Endothelial cell (in vitro differentiated cells): ENCODE measurements at regions not wholly inside any gene's neighbourhood (a gene's known extent, or its start where the extent isn't known, plus 50 kb on each side); places are given as distances from the start of the nearest gene placed in this dataset.

Experiments used
- DNase-seq: peaks from one replicate; pipeline ENCODE4 v3.0.0; 2021; ENCODE audit warnings: low spot score
- H3K27ac Mint-ChIP-seq: one replicate; pipeline ENCODE4 v1.8.0; 2021; ENCODE audit warnings: mixed read lengths, inconsistent platforms; ENCODE audit not compliant: unreplicated experiment
- H3K27me3 Mint-ChIP-seq: one replicate; pipeline ENCODE4 v1.8.0; 2021; ENCODE audit warnings: mild to moderate bottlenecking, moderate library complexity, mixed read lengths, inconsistent platforms; ENCODE audit not compliant: unreplicated experiment
- H3K36me3 Mint-ChIP-seq: one replicate; pipeline ENCODE4 v1.8.0; 2021; ENCODE audit warnings: mild to moderate bottlenecking, low read depth, mixed read lengths, inconsistent platforms; ENCODE audit not compliant: unreplicated experiment
- H3K4me1 Mint-ChIP-seq: one replicate; pipeline ENCODE4 v1.8.0; 2021; ENCODE audit warnings: mild to moderate bottlenecking, mixed read lengths, inconsistent platforms; ENCODE audit not compliant: unreplicated experiment
- H3K4me3 Mint-ChIP-seq: one replicate; pipeline ENCODE4 v1.8.0; 2021; ENCODE audit warnings: mild to moderate bottlenecking, mixed read lengths, inconsistent platforms; ENCODE audit not compliant: unreplicated experiment
- H3K9me3 Mint-ChIP-seq: one replicate; pipeline ENCODE4 v1.8.0; 2021; ENCODE audit warnings: mixed read lengths, inconsistent platforms; ENCODE audit not compliant: unreplicated experiment
- TF ChIP-seq, protein P1 (sequence below): fragments of 200-600 bp; sonication (generic); IDR thresholded peaks from one replicate; pipeline ENCODE4 v1.5.0; 2021; ENCODE audit warnings: antibody characterized with exemption; ENCODE audit not compliant: unreplicated experiment

DNA sequence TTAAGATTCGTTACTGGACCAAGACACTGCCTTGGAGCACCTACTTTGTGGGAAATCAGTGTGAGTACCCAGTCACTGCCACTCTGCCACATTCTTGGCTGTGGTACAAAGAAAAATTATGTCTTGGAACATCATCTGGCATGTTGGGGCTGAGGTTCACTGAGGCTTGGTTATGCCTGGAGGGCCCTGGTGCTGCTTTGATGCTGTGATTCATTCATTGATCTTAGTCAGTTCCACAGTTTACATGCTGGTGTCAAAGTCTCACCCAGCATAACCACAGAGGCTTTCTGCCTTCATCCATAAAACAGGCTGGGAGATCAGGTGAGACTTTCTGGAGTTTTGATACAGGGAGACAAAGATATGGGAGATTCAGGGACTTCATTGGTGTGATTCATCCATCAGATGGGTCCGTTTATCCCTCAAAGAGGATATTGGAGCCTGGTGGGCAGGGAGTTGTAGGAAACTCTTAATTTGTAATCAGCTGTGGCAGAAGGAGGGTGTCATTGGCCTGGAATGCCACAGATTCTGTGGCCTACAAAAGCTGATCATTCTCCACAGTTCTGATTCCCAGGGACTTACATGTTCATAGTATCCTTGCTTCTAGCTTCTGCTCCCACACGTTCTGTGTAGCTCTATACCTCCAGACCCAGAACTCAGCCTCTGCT is 322.5 kb downstream of the PMP22 start:
- no peaks in the 10 kb centered on the region for H3K4me1 Mint-ChIP-seq
- H3K36me3 Mint-ChIP-seq = no peaks in the 10 kb centered on the region
- DNase-seq = no peak
- H3K27me3 Mint-ChIP-seq = no peaks in the 10 kb centered on the region
- no peak overlapping the region for H3K4me3 Mint-ChIP-seq
- H3K9me3 Mint-ChIP-seq = no peaks in the 10 kb centered on the region
- no peak overlapping the region for H3K27ac Mint-ChIP-seq
- TF ChIP-seq, protein P1, sequence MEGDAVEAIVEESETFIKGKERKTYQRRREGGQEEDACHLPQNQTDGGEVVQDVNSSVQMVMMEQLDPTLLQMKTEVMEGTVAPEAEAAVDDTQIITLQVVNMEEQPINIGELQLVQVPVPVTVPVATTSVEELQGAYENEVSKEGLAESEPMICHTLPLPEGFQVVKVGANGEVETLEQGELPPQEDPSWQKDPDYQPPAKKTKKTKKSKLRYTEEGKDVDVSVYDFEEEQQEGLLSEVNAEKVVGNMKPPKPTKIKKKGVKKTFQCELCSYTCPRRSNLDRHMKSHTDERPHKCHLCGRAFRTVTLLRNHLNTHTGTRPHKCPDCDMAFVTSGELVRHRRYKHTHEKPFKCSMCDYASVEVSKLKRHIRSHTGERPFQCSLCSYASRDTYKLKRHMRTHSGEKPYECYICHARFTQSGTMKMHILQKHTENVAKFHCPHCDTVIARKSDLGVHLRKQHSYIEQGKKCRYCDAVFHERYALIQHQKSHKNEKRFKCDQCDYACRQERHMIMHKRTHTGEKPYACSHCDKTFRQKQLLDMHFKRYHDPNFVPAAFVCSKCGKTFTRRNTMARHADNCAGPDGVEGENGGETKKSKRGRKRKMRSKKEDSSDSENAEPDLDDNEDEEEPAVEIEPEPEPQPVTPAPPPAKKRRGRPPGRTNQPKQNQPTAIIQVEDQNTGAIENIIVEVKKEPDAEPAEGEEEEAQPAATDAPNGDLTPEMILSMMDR = no peak

DNA sequence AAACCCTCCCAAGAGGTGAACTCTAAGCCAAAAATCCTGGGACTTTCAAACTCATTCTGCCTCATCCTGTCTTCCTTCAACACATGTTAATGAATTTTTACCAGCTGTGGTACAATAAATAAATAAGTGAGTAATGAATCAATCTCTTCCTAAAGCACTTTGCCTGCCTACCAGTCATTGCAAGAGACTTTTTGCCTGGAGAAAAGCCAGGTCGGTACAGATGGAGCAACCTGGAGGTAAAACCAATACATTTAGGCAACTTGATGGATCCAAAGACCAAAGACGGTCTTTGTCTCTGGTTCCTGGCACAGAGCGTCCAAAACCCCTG is 324.2 kb downstream of the PMP22 start:
- DNase-seq = no peak
- Mint-ChIP-seq H3K27me3 (no peaks in the 10 kb centered on the region), H3K27ac (no peak overlapping the region), H3K9me3 (no peaks in the 10 kb centered on the region), H3K4me1 (no peaks in the 10 kb centered on the region), H3K36me3 (no peaks in the 10 kb centered on the region), H3K4me3 (no peak overlapping the region)
- TF ChIP-seq, protein P1 = no peak

DNA sequence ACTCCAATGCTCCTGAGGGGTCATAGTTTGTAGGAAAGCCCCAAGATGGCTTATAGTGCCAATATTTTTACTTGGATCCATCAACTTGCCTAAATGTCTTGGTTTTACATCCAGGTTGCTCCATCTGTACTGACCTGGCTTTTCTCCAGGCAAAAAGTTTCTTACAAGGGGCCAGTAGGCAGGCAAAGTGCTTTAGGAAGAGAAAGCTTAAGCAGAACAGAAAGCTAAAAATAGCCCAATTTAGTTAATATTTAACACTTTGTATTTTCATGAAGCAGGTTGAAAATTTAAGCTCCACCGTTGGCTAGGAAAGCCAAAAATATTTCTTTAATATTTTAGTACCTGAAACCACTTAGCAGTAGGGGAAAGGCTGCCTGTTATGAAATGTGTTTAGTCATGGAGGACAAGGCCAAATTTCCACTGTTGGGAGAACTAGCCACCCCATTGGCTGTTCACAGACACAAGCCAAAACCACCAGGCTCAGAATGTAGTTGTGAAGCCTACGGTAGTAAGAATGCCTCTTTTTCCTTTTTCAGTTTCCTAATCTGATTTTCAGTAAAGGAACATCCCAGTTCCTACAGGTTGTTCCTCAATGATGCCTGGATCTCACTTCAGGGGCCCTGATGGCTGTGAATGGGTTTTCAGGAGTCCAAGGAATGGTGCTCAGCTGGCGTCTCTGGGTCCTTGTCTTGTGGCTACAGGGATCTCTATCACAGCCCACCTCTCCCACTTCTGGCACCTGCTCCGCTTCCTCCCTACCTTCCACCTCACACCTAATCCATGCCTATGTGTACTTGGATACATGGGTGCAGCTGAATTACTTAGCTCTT is 324.8 kb downstream of the PMP22 start:
- no peak for DNase-seq
- H3K27me3 Mint-ChIP-seq = no peaks in the 10 kb centered on the region
- no peaks in the 10 kb centered on the region for H3K36me3 Mint-ChIP-seq
- H3K4me3 Mint-ChIP-seq = no peak overlapping the region
- no peak overlapping the region for H3K27ac Mint-ChIP-seq
- H3K4me1 Mint-ChIP-seq = no peaks in the 10 kb centered on the region
- H3K9me3 Mint-ChIP-seq = no peaks in the 10 kb centered on the region
- TF ChIP-seq, protein P1 = no peak

DNA sequence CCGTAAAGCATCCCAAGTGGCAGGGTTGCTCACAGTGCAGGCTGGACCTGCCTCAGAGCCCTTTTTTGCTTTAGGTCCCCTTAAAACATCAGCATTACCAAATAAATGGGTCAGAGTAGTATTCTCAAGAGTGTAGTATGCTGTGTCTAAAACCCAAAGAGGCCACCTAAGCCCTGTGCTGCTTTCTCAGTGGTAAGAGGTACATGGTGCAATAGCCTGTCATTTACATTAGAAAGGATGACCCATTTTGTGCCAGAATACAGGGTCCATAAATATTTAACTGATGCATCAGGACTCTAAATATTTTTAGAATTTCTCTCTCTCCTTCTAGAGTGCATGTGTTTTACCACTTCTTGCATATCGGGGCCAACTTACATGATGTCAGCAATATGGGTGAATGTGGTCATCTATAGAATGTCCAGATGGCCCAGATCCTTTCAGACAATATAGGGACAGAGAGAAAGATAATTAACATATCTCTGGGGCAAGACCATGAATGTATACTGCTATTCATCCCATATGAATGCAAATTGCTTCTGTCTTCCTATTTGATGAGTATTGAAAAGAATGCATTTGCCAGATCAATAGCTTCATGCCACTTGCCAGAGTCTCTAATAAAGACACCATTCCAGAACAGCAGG is 329.2 kb downstream of the PMP22 start:
- H3K27me3 Mint-ChIP-seq = no peaks in the 10 kb centered on the region
- no peaks in the 10 kb centered on the region for H3K4me1 Mint-ChIP-seq
- no peaks in the 10 kb centered on the region for H3K9me3 Mint-ChIP-seq
- no peak for DNase-seq
- TF ChIP-seq, protein P1 = no peak
- no peak overlapping the region for H3K4me3 Mint-ChIP-seq
- H3K36me3 Mint-ChIP-seq = no peaks in the 10 kb centered on the region
- no peak overlapping the region for H3K27ac Mint-ChIP-seq
